Neural progenitor cell (in vitro differentiated cells): ENCODE measurements at regions not wholly inside any gene's neighbourhood (a gene's known extent, or its start where the extent isn't known, plus 50 kb on each side); places are given as distances from the start of the nearest gene placed in this dataset.

ENCODE experiments used
- EZH2 ChIP-seq: fragments of 200-600 bp; sonication (generic); IDR thresholded peaks from 2 replicates; pipeline ENCODE4 v1.6.1; 2017; ENCODE audit warnings: antibody characterized with exemption, mild to moderate bottlenecking, moderate library complexity
- TF ChIP-seq, protein P1 (sequence below): fragments of 200-600 bp; sonication (generic); IDR thresholded peaks from 2 replicates; pipeline ENCODE4 v1.5.1; 2017; ENCODE audit warnings: antibody characterized with exemption, mild to moderate bottlenecking

DNA sequence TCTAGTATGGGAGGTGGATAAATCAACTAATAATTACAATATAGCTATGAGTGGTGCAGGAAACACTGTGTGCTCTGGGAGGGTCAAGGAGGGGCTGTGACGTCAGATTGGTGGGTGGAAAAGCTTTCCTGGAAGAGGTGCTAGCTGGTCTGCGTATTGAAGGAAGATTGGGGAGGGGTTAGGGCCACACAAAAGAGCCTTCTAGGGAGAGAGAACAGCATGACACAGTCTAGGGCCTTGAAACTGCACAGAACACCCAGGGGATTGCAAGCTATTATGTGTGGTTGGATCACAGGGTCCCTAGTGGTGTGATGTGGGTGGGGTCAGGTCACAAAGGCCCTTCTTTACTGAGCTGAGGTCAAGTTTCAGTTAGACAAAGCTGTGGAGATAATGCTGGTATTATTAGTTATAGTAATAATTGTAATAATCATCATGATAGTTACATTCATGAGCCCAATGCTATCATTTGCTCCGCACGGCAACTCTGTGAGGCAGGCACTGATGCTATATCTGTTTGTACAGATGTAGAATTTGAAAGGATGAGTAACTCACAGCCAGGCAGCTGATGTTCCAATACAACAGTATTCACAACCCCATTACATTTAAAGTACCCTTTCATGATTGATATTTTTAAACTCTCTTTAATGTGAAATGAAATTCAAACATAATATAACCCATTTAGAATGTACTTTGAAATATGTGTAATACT is 197.4 kb upstream of the IL12B start:
- TF ChIP-seq, protein P1, sequence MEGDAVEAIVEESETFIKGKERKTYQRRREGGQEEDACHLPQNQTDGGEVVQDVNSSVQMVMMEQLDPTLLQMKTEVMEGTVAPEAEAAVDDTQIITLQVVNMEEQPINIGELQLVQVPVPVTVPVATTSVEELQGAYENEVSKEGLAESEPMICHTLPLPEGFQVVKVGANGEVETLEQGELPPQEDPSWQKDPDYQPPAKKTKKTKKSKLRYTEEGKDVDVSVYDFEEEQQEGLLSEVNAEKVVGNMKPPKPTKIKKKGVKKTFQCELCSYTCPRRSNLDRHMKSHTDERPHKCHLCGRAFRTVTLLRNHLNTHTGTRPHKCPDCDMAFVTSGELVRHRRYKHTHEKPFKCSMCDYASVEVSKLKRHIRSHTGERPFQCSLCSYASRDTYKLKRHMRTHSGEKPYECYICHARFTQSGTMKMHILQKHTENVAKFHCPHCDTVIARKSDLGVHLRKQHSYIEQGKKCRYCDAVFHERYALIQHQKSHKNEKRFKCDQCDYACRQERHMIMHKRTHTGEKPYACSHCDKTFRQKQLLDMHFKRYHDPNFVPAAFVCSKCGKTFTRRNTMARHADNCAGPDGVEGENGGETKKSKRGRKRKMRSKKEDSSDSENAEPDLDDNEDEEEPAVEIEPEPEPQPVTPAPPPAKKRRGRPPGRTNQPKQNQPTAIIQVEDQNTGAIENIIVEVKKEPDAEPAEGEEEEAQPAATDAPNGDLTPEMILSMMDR = no peak
- TF ChIP-seq EZH2 = no peak
